Erythroblast (primary cell): ENCODE measurements at regions not wholly inside any gene's neighbourhood (a gene's known extent, or its start where the extent isn't known, plus 50 kb on each side); places are given as distances from the start of the nearest gene placed in this dataset.
"Not testable (repeated sequence)": the region's sequence is repeated elsewhere in the genome, so short reads cannot be mapped to it uniquely, and the experiment has no call there.

Experiments
- DNase-seq, 2 experiments: peaks; one replicate each; lab custom pipeline; 2025; lab: John Stamatoyannopoulos, UW
- GATA1 ChIP-seq: IDR thresholded peaks from 2 replicates; pipeline ENCODE4 v1.6.1; 2011; ENCODE audit warnings: low read depth, mild to moderate bottlenecking, control low read depth, low read length, moderate library complexity
- POLR2A ChIP-seq: IDR thresholded peaks from 2 replicates; pipeline ENCODE4 v1.6.1; 2011; ENCODE audit warnings: mild to moderate bottlenecking, low read length

DNA sequence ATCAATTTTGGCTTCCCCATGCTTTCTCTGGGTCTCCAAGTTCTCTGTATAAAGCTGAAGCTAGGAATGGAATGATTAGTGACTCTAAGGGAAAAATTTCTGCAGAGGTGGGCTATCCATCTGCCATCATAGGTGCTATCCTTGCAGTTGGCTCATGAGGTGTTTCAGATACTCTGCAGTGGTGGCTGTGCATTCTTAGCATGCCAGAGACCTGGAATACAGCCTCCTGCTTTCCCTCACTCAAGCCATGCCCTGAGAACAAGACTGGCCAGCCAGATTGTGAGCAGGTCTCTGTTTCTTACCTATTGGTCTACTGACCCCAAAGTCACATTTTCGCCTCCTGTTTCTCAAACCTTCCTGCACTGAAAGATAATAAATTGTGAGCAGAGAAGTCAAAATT lies 719.6 kb downstream of the CCSER2 start:
- no peak for DNase-seq
- TF ChIP-seq GATA1 (no peak), POLR2A (no peak)

DNA sequence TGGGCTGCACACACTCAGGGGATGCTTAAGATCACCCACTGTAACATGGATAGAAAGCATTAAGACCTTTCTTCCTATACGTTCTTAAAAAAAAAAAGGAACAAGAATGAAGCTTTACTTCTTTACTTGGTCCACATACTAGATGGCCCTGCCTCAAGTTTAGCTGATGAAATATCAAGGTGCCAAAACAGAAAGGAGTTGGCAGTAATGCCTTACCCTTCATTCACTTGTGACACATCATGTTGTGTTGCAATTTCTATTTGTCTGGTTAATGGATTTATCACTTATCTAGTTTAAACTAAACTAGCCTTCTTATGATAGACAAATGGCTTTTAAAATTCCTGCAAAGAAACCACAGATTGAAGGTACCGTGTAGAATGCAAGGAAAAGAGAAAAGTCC lies 720.3 kb downstream of the CCSER2 start:
- TF ChIP-seq POLR2A (no peak), GATA1 (no peak)
- DNase-seq, result no peak

DNA sequence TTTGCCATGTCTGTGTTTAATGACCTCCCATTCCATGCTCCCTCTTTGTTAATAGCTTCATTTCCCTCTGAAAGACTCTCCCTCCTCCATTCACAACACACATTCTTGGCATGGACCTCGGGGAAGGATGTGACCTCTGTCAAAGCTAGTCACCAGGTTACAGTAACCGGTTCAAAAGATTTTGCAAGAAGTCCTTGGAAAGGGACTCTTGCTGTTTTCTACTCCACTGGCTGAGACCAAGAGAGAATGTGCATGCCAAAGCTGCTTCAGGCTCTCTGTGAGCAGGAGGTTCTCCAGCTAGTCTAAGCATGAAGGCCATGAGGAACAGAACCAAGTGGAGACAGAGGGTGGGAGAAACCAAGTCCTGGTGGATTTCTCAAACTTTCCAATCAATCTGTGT lies 732.6 kb downstream of the CCSER2 start:
- no peak for DNase-seq
- TF ChIP-seq GATA1 (no peak), POLR2A (no peak)

DNA sequence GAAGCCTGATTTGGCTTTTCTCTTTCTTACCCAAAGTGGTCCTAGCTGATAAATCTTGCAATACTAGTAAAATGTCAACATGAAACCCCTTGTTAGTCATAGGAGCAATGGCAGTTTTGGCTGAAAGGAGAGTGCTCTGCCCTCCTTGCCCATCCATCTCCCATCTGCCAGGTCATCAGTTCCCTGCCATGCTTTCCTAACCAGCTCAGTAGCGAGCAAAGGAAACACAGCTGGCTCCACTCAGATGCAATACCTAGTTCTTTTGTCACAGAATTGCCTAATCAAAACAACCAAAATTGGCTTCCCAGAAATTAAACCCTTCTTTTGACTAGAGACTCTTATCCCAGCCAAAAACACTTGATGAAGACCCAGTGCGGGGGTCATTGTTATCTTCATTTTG lies 733.0 kb downstream of the CCSER2 start:
- DNase-seq, result no peak
- no peak for TF ChIP-seq POLR2A
- TF ChIP-seq GATA1, result no peak

DNA sequence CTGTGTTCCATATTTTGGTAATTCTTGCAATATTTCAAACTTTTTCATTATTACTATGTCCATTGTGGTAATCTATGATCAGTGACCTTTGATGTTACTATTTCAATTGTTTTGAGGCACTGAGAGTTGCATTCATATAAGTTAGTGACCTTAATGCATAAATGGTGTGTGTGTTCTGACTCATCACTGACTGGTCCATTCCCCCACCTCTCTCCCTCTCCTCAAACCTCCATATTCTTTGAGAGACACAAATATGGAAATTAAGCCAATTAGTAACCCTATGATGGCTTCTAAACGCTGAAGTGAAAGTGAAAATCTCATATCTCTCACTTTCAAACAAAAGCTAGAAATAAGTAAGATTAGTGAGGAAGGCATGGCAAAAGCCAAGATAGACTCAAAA lies 739.6 kb downstream of the CCSER2 start:
- TF ChIP-seq GATA1 (no peak), POLR2A (no peak)

DNA sequence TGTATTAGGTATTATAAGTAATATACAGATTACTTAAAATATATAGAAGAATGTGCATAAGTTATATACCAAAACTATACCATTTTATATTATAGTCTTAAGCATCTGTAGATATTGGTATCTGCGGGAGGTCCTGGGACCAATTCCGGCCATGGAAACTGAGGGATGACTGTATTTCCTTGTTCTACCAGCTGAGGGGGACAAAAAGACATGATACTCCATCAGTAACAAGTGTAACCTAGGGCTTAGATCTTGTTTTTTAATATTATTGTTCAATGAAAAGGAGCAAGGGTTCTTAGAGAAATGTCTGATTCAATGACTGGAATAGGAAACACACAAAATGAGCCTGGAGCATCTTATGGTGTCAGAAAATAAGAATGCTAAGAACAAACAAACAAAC lies 752.5 kb downstream of the CCSER2 start:
- no peak for DNase-seq
- TF ChIP-seq POLR2A, result no peak
- TF ChIP-seq GATA1, result no peak

More for the DNA sequence above, 739.6 kb downstream of the CCSER2 start:
- DNase-seq, result no peak

DNA sequence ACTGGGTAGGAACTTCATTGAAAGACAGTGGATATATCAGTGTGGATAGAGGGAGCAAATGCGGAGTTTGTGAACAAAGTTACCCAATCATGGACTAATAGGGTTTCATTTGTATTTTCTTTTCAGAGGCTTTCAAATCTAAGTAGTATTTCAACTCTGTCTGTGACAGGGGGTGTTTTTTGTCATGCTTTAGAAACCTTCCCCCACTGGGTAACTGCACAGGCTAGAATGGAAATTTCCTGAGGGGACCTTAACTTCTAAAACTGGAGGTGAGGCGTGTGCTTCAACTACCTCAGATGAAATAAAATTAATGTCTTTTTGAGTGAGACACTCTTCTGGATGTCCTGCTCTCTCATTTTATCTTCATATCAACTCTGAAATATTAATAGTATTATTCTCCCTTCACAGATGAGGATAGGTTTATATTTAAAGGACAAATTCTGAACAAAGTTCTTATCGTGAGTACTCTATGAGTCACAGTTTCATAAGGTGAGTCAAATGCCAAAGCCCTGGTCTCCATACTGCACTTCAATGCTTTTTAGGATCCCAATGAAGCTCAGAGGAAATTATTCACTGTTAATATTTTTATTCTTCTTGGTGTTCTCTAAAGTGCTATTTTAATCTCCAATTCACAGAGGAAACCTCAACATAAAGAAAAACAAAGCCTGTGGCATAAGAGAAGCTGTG lies 770.6 kb downstream of the CCSER2 start:
- TF ChIP-seq GATA1, result no peak
- TF ChIP-seq POLR2A, result no peak
- DNase-seq, result no peak

DNA sequence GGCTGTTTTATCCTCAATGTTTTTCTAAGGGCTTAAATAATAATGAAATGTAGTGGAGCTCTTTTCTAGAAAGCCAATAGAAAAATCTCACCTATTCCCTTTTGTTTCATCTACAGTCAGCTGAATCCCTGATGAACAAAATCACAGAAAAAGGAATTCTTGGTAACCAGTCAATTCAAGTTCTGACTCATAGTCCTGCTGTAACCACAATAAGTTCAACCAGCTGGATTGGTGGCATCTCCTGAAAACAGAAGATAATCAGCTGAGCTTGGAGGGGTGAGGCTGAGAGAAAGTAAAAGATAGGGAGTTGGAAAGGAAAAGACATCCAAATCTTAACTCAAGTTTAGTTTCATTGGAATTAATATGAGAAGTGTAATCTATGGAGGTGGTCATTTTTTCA lies 772.1 kb downstream of the CCSER2 start:
- TF ChIP-seq POLR2A (no peak), GATA1 (no peak)
- DNase-seq, result no peak

DNA sequence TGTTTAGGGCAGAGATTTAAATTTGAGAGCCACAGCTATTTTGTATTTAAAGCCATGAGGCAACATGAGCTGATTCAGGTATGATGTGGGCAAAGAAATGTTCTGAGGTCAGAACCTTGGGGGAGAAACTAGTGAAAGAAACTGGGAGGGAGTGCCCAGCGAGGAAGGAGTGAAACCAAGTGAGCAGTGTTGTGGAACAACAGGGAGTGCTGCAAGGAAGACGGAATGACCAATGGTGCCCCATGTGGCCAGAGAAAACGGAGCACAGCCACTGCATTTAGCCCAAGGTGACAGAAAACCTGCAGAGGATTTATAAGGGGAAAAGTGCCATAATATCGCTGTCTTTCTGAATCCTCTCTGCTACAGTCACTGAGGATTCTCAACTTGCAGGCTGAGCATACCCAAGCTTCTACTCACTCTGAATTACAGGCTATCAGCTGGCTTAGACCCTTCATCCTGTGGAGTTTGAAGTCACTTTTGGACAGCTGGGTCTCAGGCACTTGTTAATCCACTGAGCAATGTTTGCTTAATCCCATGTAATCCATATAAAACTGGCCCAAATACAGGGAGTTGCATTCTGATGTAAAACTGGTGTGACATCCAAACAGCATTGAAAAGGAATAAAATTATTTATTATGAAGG lies 777.3 kb downstream of the CCSER2 start:
- TF ChIP-seq GATA1 (no peak), POLR2A (no peak)
- DNase-seq, result no peak

DNA sequence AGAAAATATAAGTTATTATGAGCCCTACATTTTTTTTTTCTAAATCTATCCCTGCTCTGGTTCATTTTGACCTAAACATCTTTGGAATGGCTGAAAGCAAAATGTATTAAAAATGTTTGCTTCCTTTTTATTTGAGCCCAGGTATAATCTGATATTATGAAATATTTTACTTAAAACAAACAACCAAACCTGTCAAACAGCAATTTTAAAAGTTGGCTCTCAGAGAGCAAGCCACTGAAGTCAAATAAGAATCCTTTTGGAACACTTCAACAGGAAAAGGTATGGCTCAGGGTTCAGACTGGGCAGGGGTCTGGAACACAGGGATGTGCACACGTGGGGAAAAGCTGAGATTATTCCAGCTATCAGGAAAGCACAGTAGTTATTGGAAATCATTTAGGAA lies 782.9 kb downstream of the CCSER2 start:
- DNase-seq, result no peak
- TF ChIP-seq POLR2A, result no peak
- no peak for TF ChIP-seq GATA1

DNA sequence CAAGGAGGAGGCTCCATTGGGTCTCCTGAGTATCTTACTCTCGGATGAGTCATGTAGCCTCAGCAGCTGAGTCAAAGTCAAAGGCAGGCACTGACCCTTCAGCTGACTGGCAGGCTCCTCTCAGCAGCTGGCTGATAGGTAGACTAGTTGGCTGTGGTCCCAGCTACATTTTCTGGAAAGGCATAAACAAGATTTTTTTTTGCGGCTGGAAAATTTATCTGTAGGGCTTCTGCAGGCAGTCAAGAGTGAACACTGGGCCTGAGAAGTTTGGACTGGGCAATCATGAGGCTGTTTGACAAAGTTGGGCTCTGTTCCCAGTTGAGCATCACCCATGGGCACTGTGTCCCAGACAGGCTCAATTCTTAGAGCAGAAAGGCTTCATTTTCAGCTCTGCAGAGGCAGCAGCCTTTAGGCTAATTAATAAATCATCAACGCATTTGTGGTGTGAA lies 796.2 kb downstream of the CCSER2 start:
- no peak for DNase-seq
- TF ChIP-seq POLR2A (no peak), GATA1 (no peak)

DNA sequence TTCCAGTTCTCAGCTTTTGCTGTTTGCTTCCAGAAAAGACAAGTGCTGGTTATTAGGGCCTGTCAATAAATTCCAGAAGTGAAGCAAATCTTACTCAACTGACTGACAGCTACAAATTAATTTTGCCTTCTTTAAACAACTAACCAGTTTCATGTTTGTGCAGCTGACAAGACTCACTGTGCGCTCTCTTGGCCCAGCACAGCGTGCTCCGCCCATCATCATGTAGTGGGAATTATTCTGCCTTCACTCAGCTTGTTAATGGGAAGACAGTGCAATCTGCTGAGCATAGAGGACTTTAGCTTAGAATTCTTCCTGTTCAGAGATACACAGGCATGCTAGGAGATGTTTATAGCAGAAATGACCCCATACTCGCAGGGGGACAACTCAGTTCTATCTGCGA lies 808.9 kb downstream of the CCSER2 start:
- DNase-seq, result no peak
- TF ChIP-seq GATA1, result no peak
- no peak for TF ChIP-seq POLR2A

DNA sequence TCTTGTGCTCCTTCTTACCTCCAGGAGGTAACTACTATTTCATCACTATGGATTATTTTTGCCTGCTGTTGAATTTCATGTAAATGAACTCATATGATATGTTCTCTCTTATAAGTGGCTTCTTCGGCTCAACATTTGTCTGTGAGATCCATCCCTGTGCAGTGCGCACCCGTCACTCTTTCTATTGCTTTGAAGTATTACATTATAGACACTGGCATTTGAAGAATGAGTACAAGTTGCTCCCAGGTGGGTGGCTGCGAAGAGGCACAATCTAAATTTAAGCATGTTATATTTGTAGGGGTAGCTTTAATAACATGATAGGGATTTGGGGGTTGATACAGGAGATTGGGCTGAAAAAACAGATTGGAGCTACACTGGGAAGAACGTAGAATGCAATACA lies 809.7 kb downstream of the CCSER2 start:
- no peak for TF ChIP-seq POLR2A
- TF ChIP-seq GATA1, result no peak
- DNase-seq, result no peak

DNA sequence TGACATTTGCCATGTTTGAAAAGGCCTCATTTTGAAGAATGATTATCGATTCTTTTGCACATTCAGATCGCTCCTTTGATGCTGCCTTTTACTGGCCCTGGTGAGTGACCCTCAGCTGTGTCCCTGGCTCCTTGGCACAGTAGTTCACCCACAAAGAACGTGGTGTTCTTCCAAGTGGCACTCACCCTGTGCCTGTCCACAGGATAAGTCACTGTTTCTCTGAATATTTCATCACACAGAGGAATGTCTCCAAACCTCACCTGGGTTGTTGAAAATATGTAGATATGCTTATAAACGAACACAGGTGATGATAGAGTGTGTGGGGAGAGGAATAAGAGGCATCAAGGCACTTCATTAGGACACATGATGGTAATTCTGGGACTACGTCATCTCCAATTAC lies 810.7 kb downstream of the CCSER2 start:
- TF ChIP-seq POLR2A, result no peak
- no peak for TF ChIP-seq GATA1
- no peak for DNase-seq

DNA sequence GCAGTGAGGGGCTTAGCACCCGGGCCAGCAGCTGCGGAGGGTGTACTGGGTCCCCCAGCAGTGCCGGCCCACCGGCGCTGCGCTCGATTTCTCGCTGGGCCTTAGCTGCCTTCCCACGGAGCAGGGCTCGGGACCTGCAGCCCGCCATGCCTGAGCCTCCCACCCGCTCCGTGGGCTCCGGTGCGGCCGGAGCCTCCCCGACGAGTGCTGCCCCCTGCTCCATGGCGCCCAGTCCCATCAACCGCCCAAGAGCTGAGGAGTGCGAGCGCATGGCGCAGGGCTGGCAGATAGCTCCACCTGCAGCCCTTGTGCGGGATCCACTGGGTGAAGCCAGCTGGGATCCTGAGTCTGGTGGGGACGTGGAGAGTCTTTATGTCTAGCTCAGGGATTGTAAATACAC lies 813.1 kb downstream of the CCSER2 start:
- DNase-seq, result not testable (repeated sequence)

DNA sequence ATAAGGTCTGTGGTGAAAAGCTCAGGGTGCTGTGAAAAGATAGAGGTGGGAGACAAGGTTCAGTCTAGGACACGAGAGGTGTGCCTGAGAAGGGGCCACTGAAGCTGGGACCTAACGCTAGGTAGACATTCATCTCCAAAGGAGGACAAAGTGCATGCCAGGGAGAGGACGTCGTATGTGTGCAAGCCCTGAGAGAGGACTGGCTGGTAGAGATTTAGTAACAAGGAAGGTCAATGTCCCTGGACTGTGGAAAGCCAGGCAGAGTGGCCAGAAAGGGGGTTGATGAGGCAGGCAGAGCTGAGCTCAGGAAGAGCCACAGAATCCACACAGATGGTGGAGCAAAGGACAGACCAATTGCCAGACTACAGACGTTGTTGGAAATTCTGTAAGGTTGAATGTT lies 817.6 kb downstream of the CCSER2 start:
- DNase-seq, result no peak
- no peak for TF ChIP-seq POLR2A
- no peak for TF ChIP-seq GATA1
